ENCODE measurements at regions not wholly inside any gene's neighbourhood (a gene's known extent, or its start where the extent isn't known, plus 50 kb on each side); places are given as distances from the start of the nearest gene placed in this dataset.

DNA sequence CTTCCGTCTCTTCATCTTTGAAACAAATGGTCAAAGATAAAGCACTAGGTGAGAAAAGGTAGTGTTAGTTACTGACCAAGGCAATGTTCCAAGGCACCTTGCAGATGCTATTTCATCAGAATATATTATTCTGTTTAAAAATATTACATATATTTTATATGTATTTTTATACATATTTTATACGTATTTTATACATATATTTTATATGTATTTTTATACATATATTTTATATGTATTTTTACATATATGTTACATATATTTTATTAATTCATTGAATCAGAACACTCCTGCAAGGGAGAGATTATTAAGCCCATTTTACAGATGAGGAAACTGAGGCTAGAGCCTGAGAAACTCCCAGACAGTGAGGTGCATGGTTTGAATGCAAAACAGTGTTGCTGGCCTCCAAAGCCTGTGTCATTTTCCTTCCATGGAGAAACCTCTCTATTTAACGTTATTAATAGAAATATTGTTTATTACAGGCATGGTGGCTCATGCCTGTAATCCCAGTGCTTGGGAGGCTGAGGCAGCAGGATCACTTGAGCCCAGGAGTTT is 120.6 kb upstream of the CD82 start:
- TF ChIP-seq BHLHE40 (IDR thresholded peaks at IDR 0.05; ENCODE audit: low read depth, low read length), result no peak
- no peak for TF ChIP-seq RARB (CRISPR knock-in tag; IDR thresholded peaks at IDR 0.05)
- TF ChIP-seq KDM5A (IDR thresholded peaks at IDR 0.05), result no peak
- TF ChIP-seq NFE2L2 (conservative IDR thresholded peaks at IDR 0.05; ENCODE audit: low read length), result no peak
- TF ChIP-seq ZSCAN20 (CRISPR knock-in tag; IDR thresholded peaks at IDR 0.05), result no peak
- no peak for TF ChIP-seq RFX5 (IDR thresholded peaks at IDR 0.05)
- TF ChIP-seq, protein P1, sequence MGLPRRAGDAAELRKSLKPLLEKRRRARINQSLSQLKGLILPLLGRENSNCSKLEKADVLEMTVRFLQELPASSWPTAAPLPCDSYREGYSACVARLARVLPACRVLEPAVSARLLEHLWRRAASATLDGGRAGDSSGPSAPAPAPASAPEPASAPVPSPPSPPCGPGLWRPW (IDR thresholded peaks at IDR 0.05), result no peak
- no peak for TF ChIP-seq EP300 (IDR thresholded peaks at IDR 0.05)
- TF ChIP-seq POLR2A (IDR thresholded peaks at IDR 0.05; ENCODE audit: low read length), result no peak
- TF ChIP-seq, protein P2, sequence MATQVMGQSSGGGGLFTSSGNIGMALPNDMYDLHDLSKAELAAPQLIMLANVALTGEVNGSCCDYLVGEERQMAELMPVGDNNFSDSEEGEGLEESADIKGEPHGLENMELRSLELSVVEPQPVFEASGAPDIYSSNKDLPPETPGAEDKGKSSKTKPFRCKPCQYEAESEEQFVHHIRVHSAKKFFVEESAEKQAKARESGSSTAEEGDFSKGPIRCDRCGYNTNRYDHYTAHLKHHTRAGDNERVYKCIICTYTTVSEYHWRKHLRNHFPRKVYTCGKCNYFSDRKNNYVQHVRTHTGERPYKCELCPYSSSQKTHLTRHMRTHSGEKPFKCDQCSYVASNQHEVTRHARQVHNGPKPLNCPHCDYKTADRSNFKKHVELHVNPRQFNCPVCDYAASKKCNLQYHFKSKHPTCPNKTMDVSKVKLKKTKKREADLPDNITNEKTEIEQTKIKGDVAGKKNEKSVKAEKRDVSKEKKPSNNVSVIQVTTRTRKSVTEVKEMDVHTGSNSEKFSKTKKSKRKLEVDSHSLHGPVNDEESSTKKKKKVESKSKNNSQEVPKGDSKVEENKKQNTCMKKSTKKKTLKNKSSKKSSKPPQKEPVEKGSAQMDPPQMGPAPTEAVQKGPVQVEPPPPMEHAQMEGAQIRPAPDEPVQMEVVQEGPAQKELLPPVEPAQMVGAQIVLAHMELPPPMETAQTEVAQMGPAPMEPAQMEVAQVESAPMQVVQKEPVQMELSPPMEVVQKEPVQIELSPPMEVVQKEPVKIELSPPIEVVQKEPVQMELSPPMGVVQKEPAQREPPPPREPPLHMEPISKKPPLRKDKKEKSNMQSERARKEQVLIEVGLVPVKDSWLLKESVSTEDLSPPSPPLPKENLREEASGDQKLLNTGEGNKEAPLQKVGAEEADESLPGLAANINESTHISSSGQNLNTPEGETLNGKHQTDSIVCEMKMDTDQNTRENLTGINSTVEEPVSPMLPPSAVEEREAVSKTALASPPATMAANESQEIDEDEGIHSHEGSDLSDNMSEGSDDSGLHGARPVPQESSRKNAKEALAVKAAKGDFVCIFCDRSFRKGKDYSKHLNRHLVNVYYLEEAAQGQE (IDR thresholded peaks at IDR 0.05), result no peak
- TF ChIP-seq MAZ (IDR thresholded peaks at IDR 0.05; ENCODE audit: borderline replicate concordance, low read depth, low read length), result no peak
- TF ChIP-seq RNF2 (IDR thresholded peaks at IDR 0.05; ENCODE audit: borderline replicate concordance, low read depth), result no peak

DNA sequence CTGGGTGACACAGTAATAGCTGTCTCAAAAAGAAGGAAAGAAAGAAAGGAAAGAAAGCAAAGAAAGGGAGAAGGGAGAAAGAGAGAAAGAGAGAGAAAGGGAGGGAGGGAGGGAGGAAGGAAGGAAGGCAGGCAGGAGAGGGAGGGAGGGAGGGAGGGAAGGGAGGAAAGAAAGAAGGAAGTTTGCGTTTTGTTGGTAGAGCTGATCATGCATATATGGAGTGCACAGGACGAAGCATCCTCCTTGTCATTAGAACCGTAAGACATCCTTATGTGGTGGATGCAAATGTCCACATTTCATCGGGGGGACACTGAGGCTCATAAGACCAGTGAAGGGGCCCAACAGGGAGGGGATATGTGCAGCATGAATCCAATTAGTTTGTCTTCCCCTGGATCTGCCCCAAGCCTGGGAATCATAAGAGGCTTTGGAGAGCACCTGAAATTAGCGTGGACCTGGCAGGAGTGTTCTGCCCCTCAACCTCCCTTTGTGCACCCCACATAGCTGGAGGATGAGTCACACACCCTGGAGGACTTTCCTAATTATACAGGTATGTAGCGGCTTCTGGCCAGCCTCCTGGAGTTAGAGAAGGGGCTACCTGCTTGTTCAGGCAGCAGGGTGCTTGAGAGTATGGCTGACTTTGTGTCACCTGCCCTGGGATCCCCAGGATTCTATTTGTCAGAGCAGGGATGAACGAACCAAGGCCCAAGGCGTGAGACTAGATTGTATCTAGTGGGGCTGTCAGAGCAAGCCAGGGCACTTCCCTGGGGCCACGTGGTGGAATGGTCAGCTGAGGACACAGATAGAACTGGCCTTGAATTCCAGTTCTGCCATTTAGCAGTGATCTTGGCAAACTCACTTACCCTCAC is 119.7 kb upstream of the CD82 start:
- peak in 1 of 2 experiments; percentile 5 for DNase-seq (ENCODE audit: low read depth in 1 of 2, low spot score in 1 of 2)

More for the DNA sequence above, 120.6 kb upstream of the CD82 start:
- Histone ChIP-seq H3K4me1 (0 out of 3 replicates have a peak, but pooled peaks cover 5% of the 10 kb centered on the region), H3K9me3 (peaks cover 5% of the 10 kb centered on the region; the same call in 1 of the 3 replicates), H3K4me3 (no peak overlapping the region), H3K27ac (no peak overlapping the region), H3K4me2 (no peak overlapping the region)
- FAIRE-seq (no peak), DNase-seq (ENCODE audit: low read depth in 1 of 2, low spot score in 1 of 2) (no peak), ATAC-seq (no peak)
- CTCF ChIA-PET, result no interaction called here
- POLR2A ChIA-PET, result no interaction called here
- WGBS (ENCODE audit: missing lambda C conversion rate), result 51% methylated on average over 3 of the region's 3 CpGs

DNA sequence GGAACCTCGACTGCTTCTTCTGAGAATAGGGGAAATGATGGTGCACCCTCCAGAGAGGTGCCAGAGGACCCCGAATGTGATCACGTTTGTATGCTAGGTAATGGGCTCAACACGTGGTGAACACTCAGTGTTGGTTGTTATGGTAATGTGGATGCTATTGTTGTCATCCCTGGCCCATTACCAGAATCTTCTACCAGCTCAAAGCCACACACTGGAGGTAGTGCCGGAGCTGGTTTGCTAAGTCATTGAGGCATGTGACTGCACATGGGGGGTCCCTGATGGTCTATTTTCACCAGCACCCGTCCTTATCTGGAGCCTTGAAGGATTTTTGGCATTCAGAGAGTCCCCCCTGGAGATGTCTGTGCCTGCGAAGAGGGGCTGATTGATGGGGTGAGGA is 119.1 kb upstream of the CD82 start:
- no peak for FAIRE-seq
- peak; percentile 21 to 36; a peak in 3 of 6 replicates for ATAC-seq
- TF ChIP-seq, protein P3, sequence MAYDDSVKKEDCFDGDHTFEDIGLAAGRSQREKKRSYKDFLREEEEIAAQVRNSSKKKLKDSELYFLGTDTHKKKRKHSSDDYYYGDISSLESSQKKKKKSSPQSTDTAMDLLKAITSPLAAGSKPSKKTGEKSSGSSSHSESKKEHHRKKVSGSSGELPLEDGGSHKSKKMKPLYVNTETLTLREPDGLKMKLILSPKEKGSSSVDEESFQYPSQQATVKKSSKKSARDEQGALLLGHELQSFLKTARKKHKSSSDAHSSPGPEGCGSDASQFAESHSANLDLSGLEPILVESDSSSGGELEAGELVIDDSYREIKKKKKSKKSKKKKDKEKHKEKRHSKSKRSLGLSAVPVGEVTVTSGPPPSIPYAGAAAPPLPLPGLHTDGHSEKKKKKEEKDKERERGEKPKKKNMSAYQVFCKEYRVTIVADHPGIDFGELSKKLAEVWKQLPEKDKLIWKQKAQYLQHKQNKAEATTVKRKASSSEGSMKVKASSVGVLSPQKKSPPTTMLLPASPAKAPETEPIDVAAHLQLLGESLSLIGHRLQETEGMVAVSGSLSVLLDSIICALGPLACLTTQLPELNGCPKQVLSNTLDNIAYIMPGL (CRISPR knock-in tag; IDR thresholded peaks at IDR 0.05; ENCODE audit: borderline replicate concordance), result no peak
- TF ChIP-seq ZNF302 (CRISPR knock-in tag; IDR thresholded peaks at IDR 0.05) (no peak), KDM1A (IDR thresholded peaks at IDR 0.05; ENCODE audit: low read depth) (no peak), FOXS1 (CRISPR knock-in tag; IDR thresholded peaks at IDR 0.05) (no peak), FOSB (CRISPR knock-in tag; IDR thresholded peaks at IDR 0.05) (no peak)
- TF ChIP-seq, protein P4, sequence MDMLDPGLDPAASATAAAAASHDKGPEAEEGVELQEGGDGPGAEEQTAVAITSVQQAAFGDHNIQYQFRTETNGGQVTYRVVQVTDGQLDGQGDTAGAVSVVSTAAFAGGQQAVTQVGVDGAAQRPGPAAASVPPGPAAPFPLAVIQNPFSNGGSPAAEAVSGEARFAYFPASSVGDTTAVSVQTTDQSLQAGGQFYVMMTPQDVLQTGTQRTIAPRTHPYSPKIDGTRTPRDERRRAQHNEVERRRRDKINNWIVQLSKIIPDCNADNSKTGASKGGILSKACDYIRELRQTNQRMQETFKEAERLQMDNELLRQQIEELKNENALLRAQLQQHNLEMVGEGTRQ (IDR thresholded peaks at IDR 0.05), result peak; percentile 29; the same call in 1 of the 2 replicates
- POLR2A ChIA-PET, result no interaction called here
- Histone ChIP-seq H3K4me2 (no peak overlapping the region), H3K4me3 (no peak overlapping the region), H3K27ac (no peak overlapping the region), H3K9me3 (peaks cover 5% of the 10 kb centered on the region; the same call in 1 of the 3 replicates), H3K4me1 (0 out of 3 replicates have a peak, but pooled peaks cover 5% of the 10 kb centered on the region)
- DNase-seq (ENCODE audit: low read depth in 1 of 2, low spot score in 1 of 2), result peak in 1 of 2 experiments; percentile 5
- WGBS (ENCODE audit: missing lambda C conversion rate), result 52% methylated on average over 7 of the region's 7 CpGs
- CTCF ChIA-PET, result interaction anchor here (2.4 kb wide), 1 partner anchor 11 kb away, joined by 6 read pairs; no protein-coding TSS in a partner anchor

More for the DNA sequence above, 119.7 kb upstream of the CD82 start:
- Histone ChIP-seq H3K4me3 (no peak overlapping the region), H3K4me2 (no peak overlapping the region), H3K27ac (no peak overlapping the region), H3K9me3 (peaks cover 5% of the 10 kb centered on the region; the same call in 1 of the 3 replicates), H3K4me1 (0 out of 3 replicates have a peak, but pooled peaks cover 5% of the 10 kb centered on the region)
- ChIA-PET POLR2A (no interaction called here), CTCF (no interaction called here)
- ATAC-seq, result peak; percentile 58 to 64; a peak in 5 of 6 replicates
- TF ChIP-seq, protein P5, sequence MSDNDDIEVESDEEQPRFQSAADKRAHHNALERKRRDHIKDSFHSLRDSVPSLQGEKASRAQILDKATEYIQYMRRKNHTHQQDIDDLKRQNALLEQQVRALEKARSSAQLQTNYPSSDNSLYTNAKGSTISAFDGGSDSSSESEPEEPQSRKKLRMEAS (IDR thresholded peaks at IDR 0.05), result no peak
- TF ChIP-seq FOSB (CRISPR knock-in tag; IDR thresholded peaks at IDR 0.05), result no peak
- no peak for TF ChIP-seq ZC3H11A (IDR thresholded peaks at IDR 0.05)
- TF ChIP-seq ZSCAN20 (CRISPR knock-in tag; IDR thresholded peaks at IDR 0.05), result no peak
- no peak for TF ChIP-seq RARB (CRISPR knock-in tag; IDR thresholded peaks at IDR 0.05)
- no peak for TF ChIP-seq EHF (CRISPR knock-in tag; IDR thresholded peaks at IDR 0.05)
- no peak for TF ChIP-seq HEYL (CRISPR knock-in tag; IDR thresholded peaks at IDR 0.05)
- TF ChIP-seq JUN (IDR thresholded peaks at IDR 0.05), result no peak
- no peak for TF ChIP-seq TP53 (CRISPR knock-in tag; IDR thresholded peaks at IDR 0.05)
- no peak for TF ChIP-seq RNF2 (IDR thresholded peaks at IDR 0.05; ENCODE audit: borderline replicate concordance, low read depth)
- TF ChIP-seq, protein P1 (IDR thresholded peaks at IDR 0.05), result no peak
- WGBS (ENCODE audit: missing lambda C conversion rate), result 46% methylated on average over 9 of the region's 9 CpGs
- no peak for FAIRE-seq

Data from A549 (cell line).